ENCODE measurements at regions not wholly inside any gene's neighbourhood (a gene's known extent, or its start where the extent isn't known, plus 50 kb on each side); places are given as distances from the start of the nearest gene placed in this dataset.

DNA sequence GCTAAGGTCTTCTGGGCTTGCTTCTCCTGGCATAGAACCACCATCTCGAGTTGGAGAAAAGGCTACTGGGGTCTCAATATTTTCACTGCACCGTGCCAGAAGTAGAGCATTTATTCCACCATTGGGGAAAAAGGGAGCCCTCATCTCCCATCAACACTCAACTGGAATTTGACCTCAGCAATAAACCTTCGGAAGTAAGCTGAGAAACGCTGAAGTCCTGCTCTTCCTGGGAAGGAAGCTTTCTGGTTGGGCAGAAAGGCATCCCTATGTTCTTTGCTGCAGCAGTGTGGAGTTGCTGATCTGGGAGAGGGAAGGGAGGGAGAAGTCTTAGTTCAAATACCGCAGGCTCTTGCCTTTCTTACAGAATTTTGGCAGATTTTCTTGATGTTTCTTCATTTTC, 368.8 kb downstream of the NUP35 start (continued):
- TF ChIP-seq EP300 (IDR thresholded peaks at IDR 0.05; ENCODE audit: borderline replicate concordance in 1 of 2, low read depth in 1 of 2, low read length in 1 of 2), result no peak
- no peak for TF ChIP-seq EZH2phosphoT487 (IDR thresholded peaks at IDR 0.05; ENCODE audit: borderline replicate concordance, low read depth)
- no peak for TF ChIP-seq FOSL2 (IDR thresholded peaks at IDR 0.05; ENCODE audit: borderline replicate concordance, low read depth)
- no peak for TF ChIP-seq TAF1 (IDR thresholded peaks at IDR 0.05; ENCODE audit: borderline replicate concordance, low read depth, low read length)
- TF ChIP-seq REST (IDR thresholded peaks at IDR 0.05; ENCODE audit: low read depth, low read length), result no peak
- no peak for TF ChIP-seq CHD2 (IDR thresholded peaks at IDR 0.05; ENCODE audit: low read length, partially characterized antibody)
- no peak for TF ChIP-seq SMC3 (IDR thresholded peaks at IDR 0.05; ENCODE audit: low read depth, low read length)

DNA sequence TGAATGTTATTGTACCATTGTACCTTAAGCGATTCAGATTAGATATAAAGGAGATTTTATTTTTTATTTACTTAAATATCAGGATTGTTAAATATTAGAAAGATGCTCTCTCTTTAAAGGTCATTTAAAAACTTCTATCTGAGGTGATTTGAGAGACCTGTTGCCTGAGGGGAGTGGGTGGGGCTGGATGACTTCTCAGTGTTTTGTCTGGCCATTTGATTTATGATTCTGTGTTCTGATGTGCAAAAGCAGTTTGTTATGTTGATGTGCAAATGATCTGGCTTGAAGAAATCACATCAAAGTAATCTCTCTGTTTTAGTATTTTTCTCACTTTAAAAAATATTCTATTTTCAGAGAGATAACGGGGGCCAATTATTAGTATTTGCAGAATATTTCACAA, 370.8 kb downstream of the NUP35 start:
- Histone ChIP-seq H3K9ac (no peak overlapping the region), H3K9me2 (no peaks in the 10 kb centered on the region), H3K4me2 (no peak overlapping the region), H3K27ac (ENCODE audit: low read depth in 2 of 2, low read length in 1 of 2) (no peak overlapping the region), H3K27me3 (ENCODE audit: insufficient read depth) (no peaks in the 10 kb centered on the region), H3K36me3 (replicated peaks in 1 of 2; ENCODE audit: control insufficient read depth in 1 of 2, insufficient read depth in 2 of 2, low read length in 1 of 2) (no peaks in the 10 kb centered on the region), H3F3A (replicated peaks; ENCODE audit: insufficient read depth) (no peaks in the 10 kb centered on the region), H4K20me1 (ENCODE audit: insufficient read depth) (no peaks in the 10 kb centered on the region), H2AFZ (ENCODE audit: low read depth) (no peak overlapping the region), H3K4me3 (ENCODE audit: low read depth in 2 of 2, low read length in 1 of 2) (no peak overlapping the region), H3K9me3 (no peaks in the 10 kb centered on the region), H3K4me1 (ENCODE audit: control insufficient read depth in 1 of 2, insufficient read depth in 2 of 2, low read depth in 1 of 2, low read length in 1 of 2) (no peaks in the 10 kb centered on the region), H3K79me2 (ENCODE audit: insufficient read depth) (no peaks in the 10 kb centered on the region)
- WGBS (ENCODE audit: low lambda C conversion rate), result 42% methylated on average over 2 of the region's 2 CpGs
- DNase-seq, result no peak
- POLR2A ChIA-PET, result no interaction called here
- CTCF ChIA-PET, result interaction anchor here (0.8 kb wide), 1 partner anchor 12 kb away, joined by 3 read pairs; no protein-coding TSS in a partner anchor
- TF ChIP-seq, protein P1, sequence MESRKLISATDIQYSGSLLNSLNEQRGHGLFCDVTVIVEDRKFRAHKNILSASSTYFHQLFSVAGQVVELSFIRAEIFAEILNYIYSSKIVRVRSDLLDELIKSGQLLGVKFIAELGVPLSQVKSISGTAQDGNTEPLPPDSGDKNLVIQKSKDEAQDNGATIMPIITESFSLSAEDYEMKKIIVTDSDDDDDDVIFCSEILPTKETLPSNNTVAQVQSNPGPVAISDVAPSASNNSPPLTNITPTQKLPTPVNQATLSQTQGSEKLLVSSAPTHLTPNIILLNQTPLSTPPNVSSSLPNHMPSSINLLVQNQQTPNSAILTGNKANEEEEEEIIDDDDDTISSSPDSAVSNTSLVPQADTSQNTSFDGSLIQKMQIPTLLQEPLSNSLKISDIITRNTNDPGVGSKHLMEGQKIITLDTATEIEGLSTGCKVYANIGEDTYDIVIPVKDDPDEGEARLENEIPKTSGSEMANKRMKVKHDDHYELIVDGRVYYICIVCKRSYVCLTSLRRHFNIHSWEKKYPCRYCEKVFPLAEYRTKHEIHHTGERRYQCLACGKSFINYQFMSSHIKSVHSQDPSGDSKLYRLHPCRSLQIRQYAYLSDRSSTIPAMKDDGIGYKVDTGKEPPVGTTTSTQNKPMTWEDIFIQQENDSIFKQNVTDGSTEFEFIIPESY (IDR thresholded peaks at IDR 0.05; ENCODE audit: borderline replicate concordance, low read depth), result no peak
- TF ChIP-seq TCF12 (IDR thresholded peaks at IDR 0.05), result no peak
- TF ChIP-seq NFIC (IDR thresholded peaks at IDR 0.05; ENCODE audit: borderline replicate concordance), result no peak
- TF ChIP-seq YY1 (IDR thresholded peaks at IDR 0.05; ENCODE audit: low read depth), result no peak
- TF ChIP-seq USF1 (IDR thresholded peaks at IDR 0.05; ENCODE audit: borderline replicate concordance, low read depth), result no peak
- TF ChIP-seq, protein P2, sequence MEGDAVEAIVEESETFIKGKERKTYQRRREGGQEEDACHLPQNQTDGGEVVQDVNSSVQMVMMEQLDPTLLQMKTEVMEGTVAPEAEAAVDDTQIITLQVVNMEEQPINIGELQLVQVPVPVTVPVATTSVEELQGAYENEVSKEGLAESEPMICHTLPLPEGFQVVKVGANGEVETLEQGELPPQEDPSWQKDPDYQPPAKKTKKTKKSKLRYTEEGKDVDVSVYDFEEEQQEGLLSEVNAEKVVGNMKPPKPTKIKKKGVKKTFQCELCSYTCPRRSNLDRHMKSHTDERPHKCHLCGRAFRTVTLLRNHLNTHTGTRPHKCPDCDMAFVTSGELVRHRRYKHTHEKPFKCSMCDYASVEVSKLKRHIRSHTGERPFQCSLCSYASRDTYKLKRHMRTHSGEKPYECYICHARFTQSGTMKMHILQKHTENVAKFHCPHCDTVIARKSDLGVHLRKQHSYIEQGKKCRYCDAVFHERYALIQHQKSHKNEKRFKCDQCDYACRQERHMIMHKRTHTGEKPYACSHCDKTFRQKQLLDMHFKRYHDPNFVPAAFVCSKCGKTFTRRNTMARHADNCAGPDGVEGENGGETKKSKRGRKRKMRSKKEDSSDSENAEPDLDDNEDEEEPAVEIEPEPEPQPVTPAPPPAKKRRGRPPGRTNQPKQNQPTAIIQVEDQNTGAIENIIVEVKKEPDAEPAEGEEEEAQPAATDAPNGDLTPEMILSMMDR (IDR thresholded peaks at IDR 0.05), result no peak
- no peak for TF ChIP-seq MXI1 (IDR thresholded peaks at IDR 0.05; ENCODE audit: low read depth, low read length)
- TF ChIP-seq FOSL2 (IDR thresholded peaks at IDR 0.05; ENCODE audit: borderline replicate concordance, low read depth), result no peak
- TF ChIP-seq NRF1 (IDR thresholded peaks at IDR 0.05; ENCODE audit: low read depth, low read length), result no peak
- no peak for TF ChIP-seq EZH2phosphoT487 (IDR thresholded peaks at IDR 0.05; ENCODE audit: borderline replicate concordance, low read depth)
- TF ChIP-seq USF2 (IDR thresholded peaks at IDR 0.05; ENCODE audit: borderline replicate concordance, low read depth, low read length), result no peak
- no peak for TF ChIP-seq RAD21 (IDR thresholded peaks at IDR 0.05; ENCODE audit: low read length)
- no peak for TF ChIP-seq IRF3 (IDR thresholded peaks at IDR 0.05; ENCODE audit: low read depth, low read length)
- TF ChIP-seq POLR2AphosphoS5 (IDR thresholded peaks at IDR 0.05; ENCODE audit: low read depth, low read length), result no peak
- TF ChIP-seq PBX3 (IDR thresholded peaks at IDR 0.05), result no peak

Data from SK-N-SH (cell line).